ENCODE measurements at regions not wholly inside any gene's neighbourhood (a gene's known extent, or its start where the extent isn't known, plus 50 kb on each side); places are given as distances from the start of the nearest gene placed in this dataset.
A peak's percentile ranks its signal among the peaks of the same experiment; 100 is the strongest.

DNA sequence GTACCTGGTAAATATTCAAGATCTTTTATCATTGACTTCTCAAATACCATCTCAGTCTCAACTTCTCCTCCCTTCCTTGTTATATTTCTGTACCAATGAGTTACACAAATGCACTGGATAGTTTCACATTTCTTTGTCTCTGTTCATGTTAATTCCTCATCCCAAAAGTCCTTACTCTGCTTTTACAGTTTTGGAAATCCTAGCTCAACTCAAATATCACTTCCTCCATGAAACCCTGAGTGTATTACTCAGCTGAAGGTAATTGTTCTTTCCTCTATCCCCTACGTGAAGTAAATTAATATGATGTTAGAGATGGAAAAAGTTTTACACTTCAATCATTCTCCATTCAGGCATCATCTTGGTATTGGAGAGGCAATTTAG is 241.5 kb downstream of the TLE4 start:
- no peak for ATAC-seq (ENCODE audit: low read depth)

DNA sequence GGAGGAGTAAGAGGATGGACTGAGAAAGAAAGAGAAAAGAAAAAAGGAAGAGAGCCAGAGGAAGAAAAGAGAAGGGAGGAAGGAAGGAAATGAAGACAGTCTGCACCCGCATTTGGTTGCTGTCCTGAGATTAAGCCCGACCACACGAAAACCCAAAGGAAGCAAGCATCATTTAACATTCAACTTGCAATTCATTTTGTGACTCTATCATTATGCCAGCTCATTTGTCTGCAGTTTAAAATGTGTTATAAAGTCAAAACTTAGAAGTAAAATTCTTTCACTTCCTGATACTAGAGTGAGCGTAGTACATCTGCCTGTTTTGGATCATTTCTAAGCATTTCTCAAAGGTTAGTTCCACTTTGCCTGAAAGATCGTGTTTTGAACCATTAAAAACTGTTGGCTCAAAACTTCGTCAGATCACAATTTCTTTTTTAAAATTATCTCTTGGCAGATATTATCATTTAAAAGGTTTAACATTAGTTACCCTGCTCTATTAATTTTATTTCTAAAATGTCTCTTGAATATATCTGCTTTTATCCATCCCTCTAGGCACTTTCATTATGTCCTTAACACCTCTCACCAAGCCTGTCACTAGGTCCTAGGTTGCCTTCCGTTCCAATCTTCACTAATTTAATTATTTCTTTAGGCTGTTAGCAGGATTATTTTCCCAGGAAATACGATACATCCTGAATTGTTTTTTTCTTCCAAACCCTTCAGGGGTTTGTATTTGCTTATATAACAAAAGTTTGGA is 240.9 kb downstream of the TLE4 start:
- no peak for DNase-seq
- peak; percentile 49 for ATAC-seq (ENCODE audit: low read depth)
- H3K9me3 Mint-ChIP-seq, result no peaks in the 10 kb centered on the region
- H3K27me3 Mint-ChIP-seq, result no peaks in the 10 kb centered on the region
- peak overlapping the region; percentile 66 for H3K4me3 Mint-ChIP-seq
- POLR2A ChIA-PET, result interaction anchor here (0.6 to 2.0 kb wide), 2 partner anchors 208 to 241 kb away, joined by 3 to 9 read pairs; partner anchors contain the start of gene TLE4
- no peaks in the 10 kb centered on the region for H3K36me3 Mint-ChIP-seq
- peaks cover 22% of the 10 kb centered on the region for H3K4me1 Mint-ChIP-seq
- H3K27ac Mint-ChIP-seq, result peak overlapping the region; percentile 75

More for the DNA sequence above, 241.5 kb downstream of the TLE4 start:
- DNase-seq, result no peak
- Mint-ChIP-seq H3K36me3 (no peaks in the 10 kb centered on the region), H3K4me1 (peaks cover 22% of the 10 kb centered on the region), H3K4me3 (peak overlapping the region; percentile 66), H3K9me3 (no peaks in the 10 kb centered on the region), H3K27ac (peak overlapping the region; percentile 75), H3K27me3 (no peaks in the 10 kb centered on the region)
- POLR2A ChIA-PET, result no interaction called here

DNA sequence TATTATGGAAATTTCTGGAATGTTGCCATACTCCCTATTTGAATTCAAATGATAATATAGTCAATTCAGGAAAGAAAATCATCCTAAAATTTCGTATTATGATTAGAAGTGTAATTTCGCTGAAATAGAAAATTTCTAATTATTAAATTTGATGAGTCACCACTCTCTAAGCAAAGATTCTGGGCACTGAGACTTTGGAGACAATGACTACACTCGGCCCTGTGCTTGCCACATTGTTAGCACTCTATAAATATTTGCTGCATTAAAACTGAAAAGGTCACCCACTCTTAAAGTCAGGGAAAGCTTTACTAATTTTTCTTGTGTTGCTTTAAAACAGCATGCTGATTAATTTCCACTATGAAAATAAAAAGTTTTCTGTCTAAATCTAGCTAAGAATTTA is 240.3 kb downstream of the TLE4 start:
- no peak for ATAC-seq (ENCODE audit: low read depth)
- Mint-ChIP-seq H3K36me3 (no peaks in the 10 kb centered on the region), H3K27me3 (no peaks in the 10 kb centered on the region), H3K9me3 (no peaks in the 10 kb centered on the region), H3K4me1 (peaks cover 22% of the 10 kb centered on the region), H3K27ac (peak overlapping the region; percentile 54), H3K4me3 (peak overlapping the region; percentile 66)
- no peak for DNase-seq
- POLR2A ChIA-PET, result interaction anchor here (0.6 to 2.0 kb wide), 2 partner anchors 207 to 240 kb away, joined by 3 to 9 read pairs; partner anchors contain the start of gene TLE4

DNA sequence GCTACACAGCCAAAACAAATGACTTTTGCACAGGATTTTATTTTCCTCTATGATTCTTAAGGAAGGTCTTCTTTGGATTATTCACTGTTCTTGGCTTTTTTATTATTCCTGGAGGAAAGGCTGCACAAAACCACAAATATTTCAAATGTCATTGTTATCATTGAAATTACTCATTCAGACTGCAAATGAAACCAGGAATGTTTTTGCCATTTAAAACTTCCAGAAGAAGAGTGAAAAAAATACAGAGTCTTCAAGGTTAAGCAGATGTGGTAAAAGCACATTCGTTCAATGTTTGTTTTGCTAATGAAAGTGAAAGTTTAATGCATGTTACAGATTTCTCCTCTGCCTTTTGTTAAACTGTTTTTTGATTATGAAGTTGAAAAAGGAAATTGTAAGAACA is 238.2 kb downstream of the TLE4 start:
- Mint-ChIP-seq H3K27ac (no peak overlapping the region), H3K4me3 (no peak overlapping the region)

DNA sequence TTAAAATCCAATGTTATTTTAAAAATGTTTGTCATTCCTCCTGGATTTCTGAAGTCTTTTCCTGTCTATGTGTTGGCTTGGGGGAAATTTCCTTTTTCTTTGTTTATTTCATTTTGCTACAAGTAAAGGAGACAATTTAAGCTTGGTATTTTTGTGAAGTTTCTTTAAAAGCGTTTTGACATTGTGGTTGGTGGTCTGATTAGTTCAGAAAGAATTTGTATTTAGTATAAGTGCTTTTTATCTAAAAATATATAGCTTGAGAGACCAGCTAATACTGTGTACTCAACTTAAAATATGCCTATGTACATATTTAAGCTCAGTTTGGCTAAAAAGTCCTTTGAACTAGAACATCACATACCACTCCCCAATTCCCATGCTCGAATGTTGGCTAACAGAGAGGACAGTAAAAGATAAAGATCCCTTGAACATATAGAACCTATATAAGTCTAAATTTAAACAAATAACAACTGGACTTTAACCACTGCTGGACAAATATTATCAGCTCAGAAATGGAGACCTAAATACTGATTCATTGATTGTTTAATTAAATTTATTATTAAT is 237.6 kb downstream of the TLE4 start:
- no peak overlapping the region for H3K4me3 Mint-ChIP-seq
- peaks cover 22% of the 10 kb centered on the region for H3K4me1 Mint-ChIP-seq
- H3K36me3 Mint-ChIP-seq, result no peaks in the 10 kb centered on the region
- no peak for DNase-seq
- no peak for ATAC-seq (ENCODE audit: low read depth)
- no peaks in the 10 kb centered on the region for H3K27me3 Mint-ChIP-seq
- no peak overlapping the region for H3K27ac Mint-ChIP-seq
- H3K9me3 Mint-ChIP-seq, result no peaks in the 10 kb centered on the region
- POLR2A ChIA-PET, result no interaction called here

More for the DNA sequence above, 238.2 kb downstream of the TLE4 start:
- peaks cover 22% of the 10 kb centered on the region for H3K4me1 Mint-ChIP-seq
- H3K36me3 Mint-ChIP-seq, result no peaks in the 10 kb centered on the region
- DNase-seq (no peak), ATAC-seq (ENCODE audit: low read depth) (no peak)
- POLR2A ChIA-PET, result no interaction called here
- H3K9me3 Mint-ChIP-seq, result no peaks in the 10 kb centered on the region
- H3K27me3 Mint-ChIP-seq, result no peaks in the 10 kb centered on the region

DNA sequence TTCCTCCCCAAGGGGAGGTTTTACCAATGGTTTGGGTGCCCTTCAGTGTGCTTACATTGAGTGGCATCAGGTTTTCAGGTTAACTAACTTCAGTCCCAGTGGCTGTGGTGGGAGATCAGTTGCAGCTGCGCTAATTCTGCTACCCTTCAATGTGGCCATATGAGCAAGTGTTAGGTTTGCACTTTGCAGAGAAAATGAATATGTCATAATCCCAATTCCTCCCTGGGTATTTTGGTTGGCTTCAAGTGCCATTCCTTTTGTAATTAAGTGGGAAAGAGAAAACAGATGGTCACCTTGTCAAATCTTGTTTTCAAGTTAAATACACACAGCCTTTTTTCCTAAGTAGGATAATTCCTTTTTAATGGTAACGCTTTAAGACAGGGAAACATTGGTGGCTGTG is 236.2 kb downstream of the TLE4 start:
- Mint-ChIP-seq H3K4me3 (no peak overlapping the region), H3K27ac (no peak overlapping the region), H3K4me1 (peaks cover 14% of the 10 kb centered on the region), H3K27me3 (no peaks in the 10 kb centered on the region), H3K9me3 (no peaks in the 10 kb centered on the region), H3K36me3 (no peaks in the 10 kb centered on the region)
- POLR2A ChIA-PET, result no interaction called here
- DNase-seq, result no peak
- ATAC-seq (ENCODE audit: low read depth), result no peak

DNA sequence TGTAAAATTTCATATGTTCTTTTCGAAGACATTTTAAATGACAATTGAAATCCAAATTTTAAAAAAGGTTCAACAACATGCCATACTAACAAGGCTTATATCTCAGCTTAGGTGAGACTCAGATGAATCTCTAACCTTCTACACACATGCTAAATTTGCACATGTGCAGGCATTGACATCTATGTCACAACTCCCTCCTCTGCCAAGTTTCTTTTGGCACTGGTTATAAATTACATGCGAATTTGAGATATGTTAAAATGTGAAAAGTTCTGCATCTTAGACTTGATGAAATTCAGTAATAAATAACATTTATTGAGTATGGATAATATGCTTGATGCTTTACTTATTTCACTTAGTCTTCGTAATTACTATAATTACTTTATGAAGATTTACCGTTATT is 234.3 kb downstream of the TLE4 start:
- Mint-ChIP-seq H3K36me3 (no peaks in the 10 kb centered on the region), H3K9me3 (no peaks in the 10 kb centered on the region), H3K27me3 (no peaks in the 10 kb centered on the region), H3K4me1 (peaks cover 1% of the 10 kb centered on the region), H3K27ac (no peak overlapping the region), H3K4me3 (no peak overlapping the region)
- POLR2A ChIA-PET, result no interaction called here
- ATAC-seq (ENCODE audit: low read depth), result no peak
- no peak for DNase-seq

DNA sequence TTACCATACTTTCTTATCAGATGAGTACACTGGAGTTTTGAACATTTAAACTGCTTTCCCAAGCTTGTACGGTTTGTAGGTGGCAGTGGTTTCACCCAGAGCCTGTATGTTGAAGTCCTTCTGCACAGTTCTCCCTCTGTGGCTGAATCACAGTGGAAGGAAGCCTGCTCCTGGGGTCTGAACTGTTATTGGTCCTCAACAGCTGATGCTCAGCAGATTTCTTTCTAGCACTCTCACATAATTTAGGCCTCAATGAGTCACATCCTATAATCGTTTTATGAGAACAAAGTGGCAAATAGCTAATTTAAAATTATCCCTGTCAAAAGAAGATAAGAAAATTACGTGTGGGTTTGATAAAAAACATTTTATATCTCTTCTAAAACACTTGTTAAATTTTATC is 229.7 kb downstream of the TLE4 start:
- no peaks in the 10 kb centered on the region for H3K9me3 Mint-ChIP-seq
- ATAC-seq (ENCODE audit: low read depth), result no peak
- H3K27me3 Mint-ChIP-seq, result no peaks in the 10 kb centered on the region
- POLR2A ChIA-PET, result no interaction called here
- no peaks in the 10 kb centered on the region for H3K36me3 Mint-ChIP-seq
- no peak overlapping the region for H3K27ac Mint-ChIP-seq
- no peak overlapping the region for H3K4me3 Mint-ChIP-seq
- no peaks in the 10 kb centered on the region for H3K4me1 Mint-ChIP-seq
- DNase-seq, result no peak

DNA sequence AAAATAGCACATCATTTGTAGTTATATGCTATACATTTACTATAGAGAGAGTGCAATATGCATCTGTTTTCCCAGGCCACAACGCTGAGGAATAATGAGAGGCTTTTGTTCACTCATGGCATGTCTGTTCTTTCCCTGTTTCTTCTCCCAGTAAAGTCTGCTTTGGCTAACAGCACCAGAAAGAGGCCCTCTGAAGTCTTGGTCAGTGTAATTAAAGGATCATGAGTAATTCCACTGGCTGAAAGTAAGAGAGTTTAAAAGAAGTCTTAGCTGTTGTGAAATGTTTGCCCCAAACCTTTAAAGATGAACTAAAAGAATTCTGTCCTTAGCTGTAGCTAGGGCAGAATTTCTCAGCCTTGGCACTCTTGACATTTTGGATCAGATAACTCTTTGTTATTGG is 228.8 kb downstream of the TLE4 start:
- H3K4me1 Mint-ChIP-seq, result no peaks in the 10 kb centered on the region
- POLR2A ChIA-PET, result no interaction called here
- no peak for ATAC-seq (ENCODE audit: low read depth)
- no peaks in the 10 kb centered on the region for H3K36me3 Mint-ChIP-seq
- H3K4me3 Mint-ChIP-seq, result no peak overlapping the region
- H3K27ac Mint-ChIP-seq, result no peak overlapping the region
- no peak for DNase-seq
- H3K9me3 Mint-ChIP-seq, result no peaks in the 10 kb centered on the region
- no peaks in the 10 kb centered on the region for H3K27me3 Mint-ChIP-seq

DNA sequence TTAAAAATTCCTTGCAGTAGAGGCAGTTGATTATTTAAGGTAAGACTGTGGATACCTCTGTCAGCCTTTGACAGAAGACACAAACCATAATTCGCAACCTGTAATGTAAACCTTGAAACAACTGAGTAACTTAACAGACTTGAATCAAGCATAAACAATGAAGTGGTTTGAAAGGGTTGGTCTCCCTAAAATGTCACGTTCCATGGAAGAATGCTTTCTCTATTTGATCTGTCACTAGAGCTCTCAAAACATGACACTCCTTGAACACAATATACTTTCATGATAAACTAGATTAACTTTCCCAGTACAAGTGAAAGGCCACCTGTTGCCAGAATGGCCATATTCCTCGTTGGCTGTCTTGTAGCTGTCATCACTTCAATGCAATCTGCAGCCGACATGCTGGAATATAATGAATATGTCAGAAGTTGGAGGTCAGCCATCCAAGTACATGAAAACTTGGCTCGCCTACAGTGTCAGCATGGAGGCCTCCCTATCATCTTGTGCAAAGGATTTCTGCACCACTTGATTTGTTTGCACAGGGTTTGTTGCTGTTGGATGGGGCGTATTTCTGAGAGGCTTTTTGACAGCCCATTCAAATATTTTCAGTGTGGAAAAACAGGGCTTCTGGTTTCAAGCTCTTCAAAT is 228.0 kb downstream of the TLE4 start:
- DNase-seq, result no peak
- Mint-ChIP-seq H3K4me1 (no peaks in the 10 kb centered on the region), H3K4me3 (no peak overlapping the region), H3K27me3 (no peaks in the 10 kb centered on the region), H3K36me3 (no peaks in the 10 kb centered on the region), H3K27ac (no peak overlapping the region), H3K9me3 (no peaks in the 10 kb centered on the region)
- no peak for ATAC-seq (ENCODE audit: low read depth)
- POLR2A ChIA-PET, result no interaction called here

DNA sequence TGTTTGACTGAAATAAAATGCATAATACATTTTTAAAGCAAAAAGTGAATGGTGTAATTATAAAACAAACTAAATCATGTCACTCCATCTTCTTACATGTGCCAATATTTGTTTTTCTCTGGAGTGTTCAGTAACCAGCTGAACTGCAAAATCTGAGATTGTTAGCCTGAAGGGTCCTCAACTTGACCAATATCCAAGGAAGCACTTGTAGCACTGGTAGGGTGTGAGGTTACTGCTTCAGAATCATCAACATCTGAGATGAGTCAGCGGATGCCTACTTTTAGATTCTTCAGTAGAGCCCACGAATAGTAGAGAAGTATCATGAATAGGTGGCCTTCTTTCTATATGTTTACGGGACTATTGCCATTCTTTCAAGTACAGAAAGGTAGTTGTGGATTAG is 226.7 kb downstream of the TLE4 start:
- no peak for ATAC-seq (ENCODE audit: low read depth)
- Mint-ChIP-seq H3K9me3 (no peaks in the 10 kb centered on the region), H3K4me1 (no peaks in the 10 kb centered on the region), H3K36me3 (no peaks in the 10 kb centered on the region), H3K27me3 (no peaks in the 10 kb centered on the region), H3K4me3 (no peak overlapping the region), H3K27ac (no peak overlapping the region)
- DNase-seq, result no peak
- POLR2A ChIA-PET, result no interaction called here

DNA sequence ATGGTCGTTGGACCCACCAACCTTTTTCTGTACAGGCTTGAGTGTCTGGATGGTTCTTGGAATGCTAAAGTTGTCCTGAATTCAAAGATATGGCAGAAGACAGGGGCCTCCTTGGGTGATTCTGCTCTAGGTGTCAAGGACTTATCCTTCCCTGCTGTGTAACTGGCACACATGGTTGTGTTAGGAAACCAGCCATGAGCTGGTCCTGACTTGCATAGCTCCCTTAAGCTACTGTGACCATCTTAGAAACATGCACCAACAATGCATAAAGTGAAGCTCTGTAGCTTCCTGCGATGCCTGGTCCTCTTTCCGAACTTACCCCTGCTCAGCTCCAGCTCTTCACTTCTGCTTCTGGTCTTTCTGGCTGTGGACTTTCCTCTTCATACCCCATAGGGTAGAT is 224.6 kb downstream of the TLE4 start:
- Mint-ChIP-seq H3K27me3 (no peaks in the 10 kb centered on the region), H3K4me1 (no peaks in the 10 kb centered on the region), H3K36me3 (no peaks in the 10 kb centered on the region), H3K9me3 (no peaks in the 10 kb centered on the region), H3K4me3 (no peak overlapping the region), H3K27ac (no peak overlapping the region)
- no peak for ATAC-seq (ENCODE audit: low read depth)
- POLR2A ChIA-PET, result no interaction called here
- DNase-seq, result no peak

DNA sequence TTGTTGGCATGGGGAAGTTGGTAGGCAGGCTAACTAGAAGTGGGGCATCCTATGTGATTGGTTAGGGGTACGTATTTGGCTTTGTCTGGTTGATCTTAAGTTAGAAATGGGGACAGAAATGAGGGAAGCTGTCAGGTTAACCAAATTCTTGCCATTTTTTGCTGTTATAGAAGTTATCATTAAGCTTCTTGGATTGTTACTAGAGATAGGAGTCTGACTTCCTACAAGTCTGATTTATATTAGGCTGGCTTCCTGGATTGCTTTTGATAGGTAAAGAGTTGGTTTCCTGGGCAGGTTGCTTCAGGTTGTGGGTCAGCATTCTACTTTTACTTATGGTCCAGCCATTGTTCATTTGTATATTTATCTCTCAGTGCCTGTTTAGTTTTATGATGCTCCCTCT is 216.9 kb downstream of the TLE4 start:
- Mint-ChIP-seq H3K9me3 (peaks cover 6% of the 10 kb centered on the region), H3K27me3 (peaks cover 3% of the 10 kb centered on the region), H3K36me3 (peaks cover 4% of the 10 kb centered on the region), H3K27ac (no peak overlapping the region), H3K4me3 (no peak overlapping the region), H3K4me1 (peaks cover 5% of the 10 kb centered on the region)
- DNase-seq (no peak), ATAC-seq (ENCODE audit: low read depth) (no peak)
- POLR2A ChIA-PET, result no interaction called here

DNA sequence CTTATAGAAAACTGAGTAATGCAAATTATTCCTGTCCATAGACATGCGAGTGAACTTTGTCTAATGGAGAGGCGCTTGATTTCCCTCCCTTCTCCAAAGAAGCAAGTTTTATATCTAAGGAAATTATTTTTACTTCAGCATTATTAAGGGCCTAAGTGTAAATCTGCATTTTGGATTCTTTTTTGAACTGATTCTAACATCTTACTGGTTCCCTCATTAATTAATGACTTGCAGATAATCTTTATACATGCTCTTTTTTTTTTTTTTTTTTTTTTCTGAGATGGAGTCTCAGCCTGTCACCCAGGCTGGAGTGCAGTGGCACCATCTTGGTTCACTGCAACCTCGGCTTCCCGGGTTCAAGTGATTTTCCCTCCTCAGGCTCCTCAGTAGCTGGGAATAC is 209.5 kb downstream of the TLE4 start:
- peaks cover 4% of the 10 kb centered on the region for H3K9me3 Mint-ChIP-seq
- ATAC-seq (ENCODE audit: low read depth) (no peak), DNase-seq (no peak)
- H3K4me3 Mint-ChIP-seq, result no peak overlapping the region
- H3K27ac Mint-ChIP-seq, result no peak overlapping the region
- H3K4me1 Mint-ChIP-seq, result peaks cover 5% of the 10 kb centered on the region
- no peaks in the 10 kb centered on the region for H3K27me3 Mint-ChIP-seq
- POLR2A ChIA-PET, result no interaction called here
- peaks cover 3% of the 10 kb centered on the region for H3K36me3 Mint-ChIP-seq

Data from activated naive CD8-positive, alpha-beta T cell treated with anti-CD3 and anti-CD28 coated beads, Interleukin-2, amount 10 ng/mL, durations not matched to agents 7 days and 5 days (primary cell).